Loucy (cell line): ENCODE measurements at regions not wholly inside any gene's neighbourhood (a gene's known extent, or its start where the extent isn't known, plus 50 kb on each side); places are given as distances from the start of the nearest gene placed in this dataset.
A peak's percentile ranks its signal among the peaks of the same experiment; 100 is the strongest.

Source experiments
- H2AFZ ChIP-seq: fragments of 200-600 bp; sonication (generic); 2 replicates; pipeline ENCODE4 v1.6.0; 2016; ENCODE audit warnings: antibody characterized with exemption, mild to moderate bottlenecking, low read length, moderate library complexity
- H3F3A ChIP-seq: fragments of 200-600 bp; 2 replicates; pipeline ENCODE4 v1.6.0; 2016; ENCODE audit warnings: antibody characterized with exemption, low read depth, mild to moderate bottlenecking
- H3K27me3 ChIP-seq: fragments of 200-600 bp; sonication (generic); 2 replicates; pipeline ENCODE4 v1.6.1; 2014; ENCODE audit warnings: low read length, mild to moderate bottlenecking; ENCODE audit not compliant: insufficient read depth, poor library complexity, severe bottlenecking
- H3K36me3 ChIP-seq: fragments of 200-600 bp; sonication (generic); 2 replicates; pipeline ENCODE4 v1.6.1; 2016; ENCODE audit warnings: low read length; ENCODE audit not compliant: insufficient read depth
- H3K4me1 ChIP-seq: fragments of 200-600 bp; sonication (generic); 2 replicates; pipeline ENCODE4 v1.5.1; 2014; ENCODE audit warnings: low read length, mild to moderate bottlenecking; ENCODE audit not compliant: insufficient read depth, poor library complexity, severe bottlenecking
- H3K4me2 ChIP-seq: fragments of 200-600 bp; sonication (generic); 2 replicates; pipeline ENCODE4 v1.6.0; 2014; ENCODE audit warnings: antibody characterized with exemption, low read length, low read depth, mild to moderate bottlenecking; ENCODE audit not compliant: poor library complexity, severe bottlenecking
- H3K4me3 ChIP-seq: fragments of 200-600 bp; sonication (generic); 2 replicates; pipeline ENCODE4 v1.5.1; 2014; ENCODE audit warnings: low read length, mild to moderate bottlenecking, mixed read lengths; ENCODE audit not compliant: poor library complexity, severe bottlenecking
- H3K79me2 ChIP-seq: fragments of 200-600 bp; sonication (generic); 2 replicates; pipeline ENCODE4 v1.6.1; 2014; ENCODE audit warnings: low read length; ENCODE audit not compliant: insufficient read depth
- H3K9ac ChIP-seq: fragments of 200-600 bp; sonication (generic); 2 replicates; pipeline ENCODE4 v1.6.0; 2014; ENCODE audit warnings: mild to moderate bottlenecking, low read depth, low read length, moderate library complexity; ENCODE audit not compliant: poor library complexity, severe bottlenecking
- H3K9me2 ChIP-seq: fragments of 200-600 bp; sonication (generic); replicated peaks from 2 replicates; pipeline ENCODE4 v1.6.1; 2016; ENCODE audit warnings: low read depth, low read length, mixed read lengths
- H3K9me3 ChIP-seq: fragments of 200-600 bp; sonication (generic); 2 replicates; pipeline ENCODE4 v1.6.1; 2014; ENCODE audit warnings: mild to moderate bottlenecking, antibody characterized with exemption, low read length, low read depth; ENCODE audit not compliant: insufficient read depth
- H4K20me1 ChIP-seq: fragments of 200-600 bp; sonication (generic); 2 replicates; pipeline ENCODE4 v1.6.0; 2014; ENCODE audit warnings: antibody characterized with exemption, low read length, mild to moderate bottlenecking; ENCODE audit not compliant: insufficient read depth, poor library complexity, severe bottlenecking
- CTCF ChIP-seq: fragments of 200-600 bp; sonication (generic); conservative IDR thresholded peaks from 2 replicates; pipeline ENCODE4 v1.5.1; 2014; ENCODE audit warnings: mild to moderate bottlenecking, antibody characterized with exemption, low read length
- EZH2phosphoT487 ChIP-seq: fragments of 200-600 bp; IDR thresholded peaks from 2 replicates; pipeline ENCODE4 v1.6.1; 2018; ENCODE audit warnings: antibody characterized with exemption, mild to moderate bottlenecking, moderate library complexity, borderline replicate concordance

GRCh38 chr3:35194666-35195065, 444.7 kb upstream of the ARPP21 start:
- Histone ChIP-seq H3K4me3 (no peak overlapping the region), H3K79me2 (no peaks in the 10 kb centered on the region), H4K20me1 (no peaks in the 10 kb centered on the region), H3K9ac (no peak overlapping the region), H3F3A (no peaks in the 10 kb centered on the region), H2AFZ (no peak overlapping the region), H3K27me3 (no peaks in the 10 kb centered on the region), H3K4me1 (no peaks in the 10 kb centered on the region), H3K9me3 (no peaks in the 10 kb centered on the region), H3K9me2 (no peaks in the 10 kb centered on the region), H3K4me2 (no peak overlapping the region), H3K36me3 (no peaks in the 10 kb centered on the region)
- TF ChIP-seq CTCF (no peak), EZH2phosphoT487 (no peak)

GRCh38 chr3:35198857-35199256, 440.5 kb upstream of the ARPP21 start:
- no peak overlapping the region for H2AFZ ChIP-seq
- no peak overlapping the region for H3K4me2 ChIP-seq
- no peaks in the 10 kb centered on the region for H3K27me3 ChIP-seq
- no peaks in the 10 kb centered on the region for H3K9me3 ChIP-seq
- H3F3A ChIP-seq = no peaks in the 10 kb centered on the region
- H3K4me1 ChIP-seq = no peaks in the 10 kb centered on the region
- no peaks in the 10 kb centered on the region for H3K36me3 ChIP-seq
- no peak overlapping the region for H3K9ac ChIP-seq
- H3K9me2 ChIP-seq = no peaks in the 10 kb centered on the region
- H3K4me3 ChIP-seq = no peak overlapping the region
- TF ChIP-seq CTCF = no peak
- H4K20me1 ChIP-seq = no peaks in the 10 kb centered on the region
- no peaks in the 10 kb centered on the region for H3K79me2 ChIP-seq

GRCh38 chr3:35200056-35200455, 439.3 kb upstream of the ARPP21 start:
- Histone ChIP-seq H3K4me2 (no peak overlapping the region), H3K9ac (no peak overlapping the region), H3K36me3 (no peaks in the 10 kb centered on the region), H3K4me1 (no peaks in the 10 kb centered on the region), H2AFZ (0 out of 2 replicates have a peak overlapping the region, but pooled peaks have one; percentile 17), H3K27me3 (no peaks in the 10 kb centered on the region), H3F3A (no peaks in the 10 kb centered on the region), H3K9me2 (no peaks in the 10 kb centered on the region), H3K4me3 (no peak overlapping the region), H4K20me1 (no peaks in the 10 kb centered on the region), H3K79me2 (no peaks in the 10 kb centered on the region), H3K9me3 (no peaks in the 10 kb centered on the region)
- TF ChIP-seq EZH2phosphoT487 = no peak
- no peak for TF ChIP-seq CTCF
